M059J (cell line): ENCODE measurements at regions not wholly inside any gene's neighbourhood (a gene's known extent, or its start where the extent isn't known, plus 50 kb on each side); places are given as distances from the start of the nearest gene placed in this dataset.

Experiments
- DNase-seq: peaks from one replicate; pipeline ENCODE4 v3.0.0-alpha.2; 2012; ENCODE audit warnings: low read depth

DNA sequence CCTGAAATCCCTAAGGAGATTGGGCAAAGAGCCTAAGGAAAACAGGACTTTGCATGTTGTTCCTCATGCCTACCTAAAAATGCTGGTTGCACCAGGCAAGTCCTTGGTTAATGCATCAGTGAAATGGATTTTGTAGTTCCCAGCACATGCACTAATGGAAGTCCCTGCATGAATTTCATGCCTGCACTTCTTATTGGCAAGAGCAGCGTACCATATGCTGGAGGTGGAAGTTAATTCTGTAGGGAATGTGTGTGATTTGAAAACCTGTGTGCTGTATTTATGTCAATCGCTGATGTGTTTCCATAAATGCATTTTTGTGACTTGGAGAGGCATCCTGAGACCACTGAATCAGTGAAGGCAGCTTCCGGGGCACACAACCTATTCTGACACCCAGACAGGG is 140.3 kb upstream of the MTNR1B start:
- DNase-seq: no peak

DNA sequence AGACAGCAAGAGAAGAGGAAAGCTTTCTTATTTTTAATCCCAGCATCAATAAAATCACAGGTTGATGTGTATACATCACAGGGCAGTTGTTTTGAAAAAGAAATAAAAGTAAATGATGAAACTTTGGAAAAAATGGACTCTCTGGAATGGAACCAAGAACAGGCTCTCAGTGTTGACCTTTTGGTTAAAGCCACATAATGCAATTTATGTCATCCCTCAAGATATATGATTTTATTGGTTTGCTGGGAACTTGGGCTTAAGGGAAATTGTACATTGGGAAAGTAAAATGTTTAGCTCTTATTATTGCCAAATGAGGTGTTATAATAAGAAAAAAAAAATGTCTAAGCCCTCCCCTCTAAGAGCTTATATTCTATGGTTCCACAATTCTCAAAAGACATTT is 139.8 kb upstream of the MTNR1B start:
- DNase-seq: no peak

DNA sequence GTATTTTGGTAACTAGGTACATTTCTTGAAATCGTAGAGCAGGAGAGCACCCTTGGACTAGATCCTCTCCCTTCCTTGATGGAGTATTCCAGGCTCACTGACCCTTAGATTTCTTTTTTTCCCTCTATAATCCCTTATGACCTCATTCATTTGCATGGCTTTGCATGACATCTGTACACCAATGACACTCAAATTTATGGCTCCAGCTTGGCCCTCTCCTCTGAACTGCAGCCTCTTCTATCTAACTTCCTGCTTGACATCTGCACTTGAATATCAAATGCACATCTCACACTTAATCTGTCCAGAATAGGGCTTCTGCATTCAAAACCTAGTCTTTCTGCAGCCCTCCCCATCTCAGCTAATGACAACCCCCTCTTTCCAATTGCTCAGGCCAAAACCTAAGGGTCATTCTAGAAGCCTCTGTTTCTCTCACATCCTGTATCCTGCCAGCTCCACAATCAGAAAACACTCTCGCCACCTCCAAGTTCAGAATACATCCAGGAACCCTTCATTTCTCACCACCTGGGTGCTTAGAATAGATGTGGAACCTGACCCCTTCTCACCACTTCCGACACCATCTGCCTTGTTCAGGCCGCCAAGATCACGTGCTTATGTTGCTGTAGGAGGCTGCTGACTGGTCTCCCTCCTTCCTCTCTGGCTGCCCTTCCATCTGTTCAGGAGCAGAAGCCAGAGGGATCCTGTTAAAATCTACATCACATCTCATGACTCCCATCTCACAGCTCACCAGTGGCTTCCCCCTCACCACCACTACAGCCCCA is 138.9 kb upstream of the MTNR1B start:
- DNase-seq: no peak

DNA sequence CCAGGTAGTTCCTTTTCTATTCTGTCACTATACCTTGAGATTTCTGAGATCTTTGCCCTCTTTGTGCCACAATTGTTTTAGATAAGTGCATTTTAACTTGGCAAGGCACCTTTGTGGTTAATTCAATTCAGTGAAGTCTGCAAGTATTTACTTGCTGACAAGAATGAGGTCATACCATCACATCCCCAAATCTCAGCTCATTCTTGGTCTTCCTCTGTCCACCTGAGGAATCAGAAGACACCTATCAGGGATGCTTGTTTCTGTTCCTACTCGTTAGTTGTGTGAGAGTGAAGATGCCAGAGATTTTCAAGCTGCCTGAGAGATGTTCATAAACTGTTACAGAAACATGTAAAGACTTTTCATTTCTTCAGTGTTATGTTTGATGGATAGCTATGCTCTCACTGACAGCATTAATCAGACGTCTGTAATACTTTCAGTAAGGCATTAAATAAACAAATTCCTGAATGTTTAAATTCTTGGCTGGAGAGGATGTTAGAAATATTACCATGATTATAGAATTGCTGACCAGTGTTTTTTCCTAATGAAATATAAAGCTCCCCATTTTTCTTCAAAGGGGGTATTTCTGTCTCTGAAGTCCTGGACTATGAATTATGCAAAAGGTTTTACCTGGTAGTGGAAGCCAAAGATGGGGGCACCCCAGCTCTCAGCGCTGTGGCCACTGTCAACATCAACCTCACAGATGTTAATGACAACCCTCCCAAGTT is 135.0 kb upstream of the MTNR1B start:
- DNase-seq: no peak

DNA sequence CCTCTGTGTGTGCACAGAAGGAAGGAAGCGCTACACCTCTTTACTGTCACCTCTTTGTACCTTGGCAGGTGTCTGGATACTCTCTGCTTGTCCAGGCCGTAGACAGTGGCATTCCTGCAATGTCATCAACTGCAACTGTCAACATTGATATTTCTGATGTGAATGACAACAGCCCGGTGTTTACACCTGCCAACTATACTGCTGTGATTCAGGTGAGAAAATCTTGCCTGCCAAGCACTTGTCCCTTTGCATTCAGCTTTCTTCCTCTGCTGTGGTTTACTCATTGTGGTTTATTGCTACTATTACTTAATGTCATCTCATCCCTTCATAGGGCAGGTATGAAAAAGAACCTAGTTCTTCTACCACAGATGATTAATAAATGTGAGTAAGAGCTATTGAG is 131.9 kb upstream of the MTNR1B start:
- no peak for DNase-seq

DNA sequence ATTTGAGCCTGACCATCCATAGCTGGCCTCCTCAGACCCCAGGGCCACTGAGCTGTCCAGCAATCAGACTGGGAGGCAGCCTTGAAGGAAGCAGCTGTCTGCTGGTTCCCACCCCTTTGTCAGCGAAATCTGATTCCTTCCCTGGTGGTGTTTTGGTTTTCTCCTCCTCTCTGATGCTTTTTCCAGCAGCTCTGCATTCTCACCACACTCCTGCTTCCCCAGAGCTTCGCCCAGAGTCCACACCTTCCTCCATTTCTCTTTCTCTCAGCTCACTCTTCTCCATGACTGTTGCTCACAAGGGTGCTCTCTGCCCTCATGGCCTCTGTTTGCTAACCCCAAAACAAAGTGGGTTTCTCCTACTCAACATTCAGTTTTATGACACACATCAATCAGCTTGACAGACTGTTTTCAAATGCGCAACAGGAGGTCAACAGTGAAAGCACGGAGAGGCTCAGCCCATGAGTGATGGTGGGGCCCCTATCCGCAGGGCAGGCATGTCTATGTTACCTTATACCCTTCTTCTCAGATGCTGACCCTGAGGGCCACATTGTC is 130.6 kb upstream of the MTNR1B start:
- DNase-seq: no peak

DNA sequence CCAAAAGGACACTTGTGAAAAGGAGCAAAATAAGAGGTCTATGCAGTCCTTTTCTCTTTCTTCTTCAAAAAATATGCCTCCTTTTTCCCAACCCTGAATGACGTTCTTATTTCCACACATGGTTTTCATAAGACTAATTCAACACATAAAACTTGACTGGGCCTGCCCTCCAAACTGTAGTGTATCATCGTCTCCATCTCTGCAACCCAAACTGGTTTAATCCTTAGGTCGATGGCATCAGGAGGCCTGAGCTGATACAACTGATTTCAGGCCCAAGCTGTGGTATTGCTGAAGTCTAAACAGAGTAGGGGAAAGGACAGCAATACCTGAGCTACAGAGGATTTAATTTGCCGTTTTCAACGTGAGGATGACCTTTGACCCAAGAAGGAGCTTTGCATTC is 130.0 kb upstream of the MTNR1B start:
- no peak for DNase-seq

DNA sequence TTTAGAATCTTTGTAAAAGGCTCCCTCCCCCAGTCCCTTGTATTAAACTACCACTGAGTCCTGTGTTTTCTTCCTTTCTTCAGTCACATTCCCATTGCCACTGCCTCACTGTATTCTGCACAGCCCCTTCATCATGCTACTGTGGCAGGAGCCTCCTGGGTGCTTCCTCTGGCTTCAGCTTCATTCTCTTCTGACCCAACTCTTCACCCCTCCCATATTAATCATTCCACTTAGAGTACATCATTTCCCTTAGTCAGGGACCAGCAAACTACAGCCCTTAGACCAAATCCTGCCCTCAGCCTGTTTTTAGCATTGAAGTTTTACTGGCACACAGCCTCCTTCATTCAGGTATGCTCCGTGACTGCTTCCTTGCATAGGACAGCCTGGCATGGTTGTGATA is 127.7 kb upstream of the MTNR1B start:
- peak; percentile 5 for DNase-seq

DNA sequence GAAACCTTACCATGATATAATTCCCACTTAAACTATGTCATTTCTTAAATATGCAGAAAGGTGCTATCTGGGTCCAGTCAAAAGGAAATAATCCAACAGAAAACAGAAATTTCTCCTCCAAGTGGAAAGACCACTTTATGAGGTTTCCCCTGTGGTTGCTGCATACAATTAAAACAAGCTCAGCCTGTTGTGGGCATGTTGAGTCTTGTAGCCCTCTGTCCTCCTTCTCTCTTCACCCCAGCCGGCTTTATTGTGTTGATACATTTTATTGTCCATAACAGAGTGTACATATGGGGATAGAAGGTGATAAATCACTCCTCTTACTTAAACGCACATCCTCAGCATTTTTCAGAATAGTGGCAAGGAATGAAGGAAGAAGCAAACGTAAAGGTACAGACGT is 126.0 kb upstream of the MTNR1B start:
- DNase-seq: no peak

DNA sequence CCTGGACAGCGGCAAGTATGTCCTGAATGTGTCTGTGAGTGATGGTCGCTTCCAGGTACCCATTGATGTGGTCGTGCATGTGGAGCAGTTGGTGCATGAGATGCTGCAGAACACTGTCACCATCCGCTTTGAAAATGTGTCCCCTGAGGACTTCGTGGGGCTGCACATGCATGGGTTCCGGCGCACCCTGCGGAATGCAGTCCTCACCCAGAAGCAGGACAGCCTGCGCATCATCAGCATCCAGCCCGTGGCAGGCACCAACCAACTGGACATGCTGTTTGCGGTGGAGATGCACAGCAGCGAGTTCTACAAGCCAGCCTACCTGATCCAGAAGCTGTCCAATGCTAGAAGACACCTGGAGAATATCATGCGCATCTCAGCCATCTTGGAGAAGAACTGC is 125.3 kb upstream of the MTNR1B start:
- DNase-seq: no peak

DNA sequence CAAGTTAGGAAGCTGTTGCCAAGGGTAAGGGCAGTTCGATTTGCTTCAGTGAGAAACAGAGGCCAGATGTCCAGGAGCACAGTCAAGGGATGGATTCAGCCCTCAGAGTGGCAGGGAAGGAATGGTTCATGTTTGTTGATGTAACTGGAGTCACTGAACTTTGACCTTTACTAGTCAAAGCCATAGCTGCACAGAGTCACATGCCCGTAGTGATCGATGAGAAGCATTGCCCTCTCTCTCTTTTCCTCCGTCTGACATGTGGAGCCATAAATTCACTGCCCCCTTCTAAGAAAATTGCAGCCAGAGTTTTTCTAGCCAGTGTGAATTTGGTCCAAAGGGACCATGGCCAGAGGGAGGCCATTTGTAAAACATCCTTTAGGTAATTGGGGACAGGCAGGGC is 124.1 kb upstream of the MTNR1B start:
- no peak for DNase-seq

DNA sequence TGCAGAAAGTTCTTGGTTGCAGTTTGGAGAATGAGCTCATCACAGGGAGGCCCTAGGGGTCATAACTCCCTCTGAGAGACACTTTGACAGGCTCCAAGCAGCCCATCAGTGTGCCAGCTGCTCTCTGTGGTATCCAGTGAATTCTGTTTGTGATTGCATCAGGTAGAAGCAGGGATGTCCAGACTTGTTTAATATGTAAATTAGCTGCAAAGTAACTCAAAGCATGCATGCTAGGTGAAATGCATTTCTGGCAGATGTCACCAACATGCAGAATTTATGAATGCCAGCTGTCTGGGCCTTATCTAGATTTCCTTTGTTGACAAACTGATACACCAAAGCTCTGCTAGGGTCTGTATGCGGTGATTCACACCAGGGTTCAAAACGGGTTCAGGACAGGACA is 123.6 kb upstream of the MTNR1B start:
- DNase-seq: no peak

DNA sequence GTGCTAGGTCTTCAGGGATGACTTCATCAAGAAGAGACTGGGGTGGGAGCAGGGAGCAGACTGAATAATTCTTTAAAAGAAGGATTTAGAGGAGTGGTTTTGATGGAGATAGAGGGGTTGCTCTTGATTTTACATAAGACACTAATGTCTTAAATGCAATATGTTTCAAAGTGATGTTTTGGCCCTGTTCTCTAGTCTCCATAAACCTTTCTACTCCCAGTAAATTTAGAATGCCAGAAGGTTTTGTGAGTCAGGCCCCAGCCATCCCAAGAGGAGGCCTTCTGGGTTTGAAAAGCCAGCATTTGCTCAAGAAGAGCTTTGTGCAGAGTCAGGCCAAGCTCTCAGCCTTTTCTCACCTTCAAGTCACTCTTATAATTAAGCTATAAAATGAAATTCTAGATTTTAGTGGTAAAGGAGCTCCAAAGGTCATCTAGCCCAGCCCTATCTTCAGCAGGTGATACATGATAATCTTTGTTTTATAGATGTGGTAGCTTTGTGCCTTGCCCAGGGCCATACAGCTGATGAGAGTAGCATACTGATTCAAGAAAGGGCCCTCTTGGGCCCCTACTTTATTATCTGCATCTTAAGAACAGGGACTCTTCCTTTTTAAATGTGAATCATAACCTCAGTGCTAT is 122.8 kb upstream of the MTNR1B start:
- no peak for DNase-seq

DNA sequence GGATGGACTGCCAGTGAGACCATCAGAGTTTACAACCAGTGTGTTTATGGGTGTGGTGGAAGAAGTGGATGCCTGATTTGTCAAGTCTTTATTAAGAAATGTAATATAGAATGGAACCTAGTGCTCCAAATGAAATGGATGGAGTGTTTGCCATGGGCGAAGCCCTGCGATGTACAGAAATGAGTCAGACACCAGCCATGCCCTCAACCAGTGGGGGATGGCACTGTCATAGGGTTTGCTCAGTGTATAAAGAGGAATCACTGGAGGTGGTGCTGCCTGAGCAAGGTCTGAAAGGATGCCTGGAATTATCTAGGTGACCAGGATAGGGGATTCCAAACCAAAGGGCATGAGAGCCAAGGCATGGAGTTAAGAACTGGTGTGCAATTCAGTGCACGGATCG is 120.9 kb upstream of the MTNR1B start:
- no peak for DNase-seq

DNA sequence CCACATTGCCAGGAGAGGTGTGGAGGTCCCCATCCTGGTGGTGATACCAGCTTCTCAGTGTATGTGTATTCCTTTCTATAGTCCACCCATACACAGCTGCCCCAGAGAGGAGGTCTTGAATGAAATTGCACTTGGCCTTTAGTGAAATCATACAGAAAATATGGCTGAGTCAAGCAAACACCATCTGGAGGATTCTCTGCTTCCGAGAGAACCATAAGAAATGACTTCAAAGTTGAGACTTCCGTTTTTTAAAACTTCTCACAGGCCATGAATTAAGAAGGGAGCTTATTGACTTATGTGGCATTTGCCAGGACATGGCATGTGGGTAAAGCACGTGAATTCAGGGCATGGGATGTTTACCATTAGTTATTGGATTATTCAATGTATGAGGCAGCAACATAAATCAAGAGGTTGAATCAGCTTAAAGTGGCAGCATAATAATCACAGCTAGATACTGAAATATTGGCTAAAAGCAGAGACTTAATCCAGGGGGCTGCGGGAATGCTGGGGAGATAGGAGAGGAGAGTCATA is 119.1 kb upstream of the MTNR1B start:
- no peak for DNase-seq

DNA sequence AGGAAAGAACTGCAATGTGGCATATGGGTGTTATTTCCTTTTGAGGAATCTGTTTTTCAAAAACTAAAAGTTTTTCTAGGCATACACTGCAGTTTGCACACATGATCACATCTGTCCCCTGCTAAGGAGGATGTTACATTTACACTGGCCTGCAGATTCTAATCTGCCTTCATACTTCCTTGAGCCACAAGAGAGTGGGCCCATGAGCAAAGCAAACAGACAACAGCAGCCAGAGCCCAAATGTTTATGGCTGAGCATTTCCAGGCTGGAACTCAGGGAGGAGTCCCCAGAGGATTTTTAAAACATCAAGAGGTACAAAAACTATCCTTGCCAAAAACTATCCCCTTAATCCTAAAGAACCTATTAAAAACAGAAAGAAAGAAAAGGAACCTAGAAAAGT is 117.2 kb upstream of the MTNR1B start:
- DNase-seq: no peak

DNA sequence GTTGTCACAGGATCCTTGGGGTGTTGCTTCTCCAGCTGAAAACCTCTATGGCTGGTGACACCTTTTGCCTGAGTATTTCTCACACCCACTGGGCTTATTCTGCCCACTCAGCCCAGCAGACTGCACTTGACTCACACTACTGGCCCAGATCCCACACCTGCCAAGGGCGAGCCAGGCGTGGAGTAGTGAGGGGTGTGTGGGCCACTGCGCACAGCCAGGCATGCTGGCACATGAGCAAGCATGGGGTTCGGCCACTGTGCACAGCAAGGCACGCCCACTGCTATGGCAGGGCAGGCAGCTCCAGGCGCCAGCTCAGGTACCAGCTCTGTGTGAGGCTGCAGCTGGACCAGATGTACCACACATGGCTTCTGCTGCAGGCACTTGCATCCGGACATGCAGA is 116.5 kb upstream of the MTNR1B start:
- DNase-seq: no peak

DNA sequence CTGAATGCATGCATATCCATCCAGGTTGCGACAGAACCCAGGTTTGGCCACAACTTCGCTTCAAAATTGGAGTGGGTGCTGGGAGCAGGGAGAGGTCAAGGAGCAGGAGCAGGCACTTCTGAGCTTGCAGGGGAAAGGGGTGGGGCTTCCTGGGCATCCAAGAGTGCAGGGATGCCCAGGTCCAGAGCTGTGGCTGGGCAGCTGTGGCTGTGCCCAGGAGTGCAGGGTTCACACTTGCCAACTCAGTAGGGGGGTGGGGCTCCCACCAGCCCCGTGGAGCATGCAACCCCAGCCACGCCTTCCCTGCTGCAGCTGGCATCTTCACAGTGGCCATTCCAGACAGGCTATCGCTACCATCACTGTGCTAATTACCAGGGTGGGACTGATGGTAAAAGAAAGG is 115.3 kb upstream of the MTNR1B start:
- DNase-seq: no peak

DNA sequence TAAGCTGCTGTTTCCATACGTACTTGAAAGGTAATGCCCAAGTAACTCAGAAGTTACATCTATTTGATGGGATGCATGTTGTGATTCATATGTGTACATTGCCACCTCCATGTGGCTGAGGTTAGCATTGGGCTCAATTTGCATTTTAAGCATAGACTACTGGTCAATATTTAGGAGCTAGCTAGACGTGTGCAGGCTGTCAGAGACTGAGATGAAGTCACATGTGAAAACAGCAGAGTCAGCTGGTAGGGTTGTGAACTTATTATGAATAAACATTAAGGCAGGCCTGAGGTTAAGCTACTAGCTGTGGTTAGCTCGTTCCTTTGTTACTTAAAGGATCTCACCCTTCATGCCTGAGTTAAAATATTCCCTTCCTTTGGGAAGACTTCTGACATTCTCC is 114.5 kb upstream of the MTNR1B start:
- peak; percentile 3 for DNase-seq

DNA sequence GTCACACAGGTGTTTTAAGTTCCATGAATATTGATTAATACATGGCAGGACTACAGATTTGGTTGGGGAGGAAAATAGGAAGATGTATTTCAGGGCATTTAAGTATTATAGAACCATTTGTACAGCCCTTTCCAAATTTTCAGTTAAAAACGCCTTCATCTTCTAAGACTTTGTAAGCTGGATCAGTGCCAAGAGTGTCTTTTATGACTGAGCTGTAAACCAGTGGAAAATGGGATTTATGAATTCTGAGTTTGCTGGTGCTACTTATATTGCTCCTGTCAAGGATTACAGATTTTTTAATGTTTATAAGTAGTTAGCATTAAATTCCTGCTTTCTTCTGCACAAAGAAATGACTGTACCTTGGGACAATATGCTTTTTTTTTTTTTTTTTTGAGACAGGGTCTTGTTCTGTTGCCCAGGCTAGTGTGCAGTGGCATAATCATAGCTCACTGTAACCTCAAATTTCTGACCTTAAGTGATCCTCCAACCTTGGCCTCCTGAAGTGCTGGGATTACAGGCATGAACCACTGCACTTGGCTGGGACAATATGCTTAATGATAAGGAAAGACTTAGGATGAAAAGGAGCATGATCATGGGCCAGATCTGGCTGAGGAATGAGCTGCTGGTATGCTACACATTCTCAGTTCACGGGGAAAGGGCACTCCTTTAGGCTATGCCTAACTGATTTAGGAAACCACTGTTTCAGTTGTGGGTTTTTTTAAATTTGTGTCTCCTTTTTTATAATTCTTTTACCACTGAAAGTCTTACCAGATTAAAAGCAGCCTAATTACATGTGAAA is 113.6 kb upstream of the MTNR1B start:
- DNase-seq: no peak

DNA sequence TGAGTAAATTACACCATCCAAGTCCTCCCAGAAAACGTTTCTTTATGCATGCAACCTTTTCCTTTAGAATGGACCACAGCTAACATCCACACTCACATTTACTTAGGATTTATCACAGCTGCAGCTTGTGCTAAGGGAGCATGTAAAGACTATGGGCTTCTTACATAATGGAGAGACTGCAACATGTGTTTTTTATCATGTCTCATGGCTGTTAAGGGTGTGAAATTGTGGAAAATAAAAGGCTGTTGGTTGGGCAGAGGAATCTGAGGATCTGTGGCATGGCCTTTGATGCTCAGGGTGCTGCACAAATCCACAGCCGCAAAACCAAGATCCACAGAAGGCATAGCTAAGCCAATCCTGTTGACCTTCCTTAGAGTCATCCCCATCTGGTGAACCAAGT is 112.0 kb upstream of the MTNR1B start:
- no peak for DNase-seq
